Lung (tissue), 11 donors: ENCODE measurements at regions not wholly inside any gene's neighbourhood (a gene's known extent, or its start where the extent isn't known, plus 50 kb on each side); places are given as distances from the start of the nearest gene placed in this dataset.

Source experiments
- ATAC-seq: fragments of 200-7000 bp; cut with Tn5 transposase; one replicate; pipeline ENCODE4 v1.9.1; 2020; ENCODE audit warnings: moderate number of reproducible peaks; ENCODE audit not compliant: insufficient read depth, low FRiP score
- DNase-seq, 3 donors: peaks; one replicate each; pipeline ENCODE4 v3.0.0-alpha.2; 2013 to 2017
- H3K27ac ChIP-seq, 2 donors: one replicate each; pipeline ENCODE4 v1.5.1; 2013; ENCODE audit warnings: mild to moderate bottlenecking in 2 of 2, moderate library complexity in 2 of 2, control low read depth in 1 of 2, inconsistent platforms in 1 of 2, low read depth in 1 of 2, low read length in 1 of 2
- H3K27me3 ChIP-seq, 3 donors: one replicate each; pipeline ENCODE4 v1.5.1; 2013; ENCODE audit warnings: low read length in 2 of 3; ENCODE audit not compliant: control insufficient read depth in 3 of 3, insufficient read depth in 3 of 3
- H3K36me3 ChIP-seq, 4 donors: one replicate each; pipeline ENCODE4 v1.5.1; 2013; ENCODE audit warnings: low read length in 4 of 4, mild to moderate bottlenecking in 1 of 4, moderate library complexity in 1 of 4; ENCODE audit not compliant: control insufficient read depth in 4 of 4, insufficient read depth in 4 of 4
- H3K4me1 ChIP-seq, 5 donors: one replicate each; pipeline ENCODE4 v1.5.1; 2013; ENCODE audit warnings: low read length in 5 of 5, mild to moderate bottlenecking in 2 of 5, moderate library complexity in 1 of 5; ENCODE audit not compliant: control insufficient read depth in 5 of 5, insufficient read depth in 5 of 5
- H3K4me3 ChIP-seq: one replicate; pipeline ENCODE4 v1.5.1; 2013; ENCODE audit warnings: mild to moderate bottlenecking, control low read depth, moderate library complexity
- H3K9ac ChIP-seq, 2 donors: one replicate each; pipeline ENCODE4 v1.5.1; 2013; ENCODE audit warnings: low read length in 2 of 2, control low read depth in 1 of 2; ENCODE audit not compliant: insufficient read depth in 1 of 2
- H3K9me3 ChIP-seq, 4 donors: one replicate each; pipeline ENCODE4 v1.5.1; 2013; ENCODE audit warnings: low read length in 3 of 4, mild to moderate bottlenecking in 1 of 4, moderate library complexity in 1 of 4; ENCODE audit not compliant: control insufficient read depth in 4 of 4, insufficient read depth in 3 of 4
- CTCF ChIP-seq: IDR thresholded peaks from 2 replicates; pipeline ENCODE4 v1.5.1; 2012; ENCODE audit warnings: mild to moderate bottlenecking; ENCODE audit errors: control extremely low read depth, extremely low read depth
- WGBS, 2 donors: extraction: QIAGEN DNeasy Blood & Tissue Kit; methylation state at CpG; one replicate each; pipeline ENCODE4 v1.1.7; 2013; 5-methylcytosine and 5-hydroxymethylcytosine counted together
- donor health status: control.
- donor health status: control.
- donor health status: Bipolar disorder and iron deficiency.
- donor health status: healthy.
- donor health status: DM: yes; HTN: yes; CAD: no.

GRCh38 chr17:21823090-21823489 is 130.8 kb downstream of the KCNJ18 start:
- Histone ChIP-seq H3K4me1 (no peaks in the 10 kb centered on the region), H3K27me3 (peaks cover 0 to 4% (median 0%) of the 10 kb centered on the region in 3 donors), H3K27ac (no peak overlapping the region), H3K36me3 (no peaks in the 10 kb centered on the region), H3K9me3 (peaks cover 0 to 7% (median 0%) of the 10 kb centered on the region in 4 donors), H3K9ac (no peak overlapping the region), H3K4me3 (no peak overlapping the region)
- no peak for TF ChIP-seq CTCF
- DNase-seq (no peak), ATAC-seq (no peak)
- 66 to 69% methylated on average over 1 of the region's 1 CpG for WGBS, 2 donors

GRCh38 chr17:21823643-21824042 is 131.3 kb downstream of the KCNJ18 start:
- Histone ChIP-seq H3K27ac (no peak overlapping the region), H3K9me3 (peaks cover 0 to 7% (median 0%) of the 10 kb centered on the region in 4 donors), H3K4me3 (no peak overlapping the region), H3K9ac (no peak overlapping the region), H3K36me3 (no peaks in the 10 kb centered on the region), H3K4me1 (no peaks in the 10 kb centered on the region), H3K27me3 (peaks cover 0 to 4% (median 0%) of the 10 kb centered on the region in 3 donors)
- no peak for TF ChIP-seq CTCF
- WGBS, 2 donors = 85 to 88% methylated on average over 4 of the region's 4 CpGs
- DNase-seq (no peak), ATAC-seq (no peak)

- 29 to 52% methylated on average over 49 of the region's 49 CpGs for WGBS, 2 donors
Measured at GRCh38 chr17:21841839-21842238, 149.5 kb downstream of the KCNJ18 start.

More at GRCh38 chr17:21841839-21842238, 149.5 kb downstream of the KCNJ18 start:
- Histone ChIP-seq H3K9me3 (peaks cover 0 to 12% (median 2%) of the 10 kb centered on the region in 4 donors), H3K36me3 (no peaks in the 10 kb centered on the region), H3K4me3 (no peak overlapping the region), H3K4me1 (no peaks in the 10 kb centered on the region), H3K27me3 (peaks cover 0 to 15% (median 0%) of the 10 kb centered on the region in 3 donors), H3K27ac (no peak overlapping the region), H3K9ac (no peak overlapping the region)
- no peak for TF ChIP-seq CTCF
- DNase-seq (no peak), ATAC-seq (no peak)
